HG03039 (cell line): ENCODE measurements at regions not wholly inside any gene's neighbourhood (a gene's known extent, or its start where the extent isn't known, plus 50 kb on each side); places are given as distances from the start of the nearest gene placed in this dataset.

Source experiments
- ATAC-seq: cut with Tn5 transposase; IDR thresholded peaks from one replicate; pipeline ENCODE4 v1.9.1; 2021; ENCODE audit warnings: mild to moderate bottlenecking, moderate library complexity; ENCODE audit not compliant: unreplicated experiment

DNA sequence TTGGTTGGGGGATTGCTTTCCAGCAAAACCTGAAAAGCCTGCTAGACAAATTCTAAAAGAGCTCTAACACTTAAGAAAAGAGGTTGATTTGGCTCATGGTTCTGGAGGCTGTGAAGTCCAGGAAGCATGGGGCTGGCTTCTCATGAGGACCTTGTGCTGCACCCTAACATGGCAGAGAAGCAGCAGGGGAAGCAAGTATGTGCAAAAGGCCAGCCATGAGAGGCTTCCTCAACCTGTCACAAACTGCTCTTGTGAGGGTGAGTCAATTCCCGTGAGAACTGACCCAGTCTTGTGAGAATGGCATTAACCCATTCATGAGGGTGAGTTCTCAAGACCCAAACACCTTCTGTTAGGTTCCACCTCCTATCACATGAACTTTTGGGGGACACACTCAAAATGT, 54.3 kb upstream of the IGFBP3 start:
- ATAC-seq = no peak

DNA sequence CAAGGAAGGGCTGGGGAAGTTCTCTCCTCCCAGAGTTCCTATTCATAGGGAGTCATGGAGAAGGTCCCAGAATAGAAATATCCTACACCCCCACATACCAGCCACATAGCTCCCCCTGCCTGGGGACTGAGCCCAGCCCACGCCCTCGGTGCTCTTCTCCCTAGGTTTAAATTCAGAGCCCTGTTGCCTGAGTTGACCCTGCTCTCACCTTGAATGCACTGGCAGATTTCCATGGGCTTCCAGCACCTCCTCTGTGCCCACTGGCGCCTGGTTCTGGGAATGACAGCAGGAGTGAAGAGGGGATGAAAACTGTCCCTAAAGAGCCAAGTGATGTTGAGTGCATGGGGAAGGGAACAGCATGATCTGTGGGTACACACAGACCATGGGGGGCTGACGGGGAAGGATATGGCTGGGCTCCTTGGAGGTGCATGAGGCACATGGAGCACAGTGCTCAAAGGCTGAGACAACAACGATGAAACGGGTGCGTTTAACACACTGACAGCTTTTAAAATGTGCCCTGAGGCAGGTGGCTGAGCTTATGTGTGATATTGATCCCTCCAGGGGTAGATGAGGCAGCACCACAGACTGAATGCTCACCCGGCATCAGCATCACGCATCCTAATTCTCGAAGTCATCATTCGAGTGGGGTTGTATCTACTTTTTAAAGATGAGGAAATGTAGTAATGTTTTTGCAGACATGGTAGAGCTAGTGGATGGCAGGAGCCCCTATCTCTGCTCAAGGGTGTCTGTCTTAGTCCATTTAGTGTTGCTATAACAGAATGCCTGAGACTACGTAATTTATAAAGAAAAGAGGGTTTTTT, 53.7 kb upstream of the IGFBP3 start:
- ATAC-seq = no peak

DNA sequence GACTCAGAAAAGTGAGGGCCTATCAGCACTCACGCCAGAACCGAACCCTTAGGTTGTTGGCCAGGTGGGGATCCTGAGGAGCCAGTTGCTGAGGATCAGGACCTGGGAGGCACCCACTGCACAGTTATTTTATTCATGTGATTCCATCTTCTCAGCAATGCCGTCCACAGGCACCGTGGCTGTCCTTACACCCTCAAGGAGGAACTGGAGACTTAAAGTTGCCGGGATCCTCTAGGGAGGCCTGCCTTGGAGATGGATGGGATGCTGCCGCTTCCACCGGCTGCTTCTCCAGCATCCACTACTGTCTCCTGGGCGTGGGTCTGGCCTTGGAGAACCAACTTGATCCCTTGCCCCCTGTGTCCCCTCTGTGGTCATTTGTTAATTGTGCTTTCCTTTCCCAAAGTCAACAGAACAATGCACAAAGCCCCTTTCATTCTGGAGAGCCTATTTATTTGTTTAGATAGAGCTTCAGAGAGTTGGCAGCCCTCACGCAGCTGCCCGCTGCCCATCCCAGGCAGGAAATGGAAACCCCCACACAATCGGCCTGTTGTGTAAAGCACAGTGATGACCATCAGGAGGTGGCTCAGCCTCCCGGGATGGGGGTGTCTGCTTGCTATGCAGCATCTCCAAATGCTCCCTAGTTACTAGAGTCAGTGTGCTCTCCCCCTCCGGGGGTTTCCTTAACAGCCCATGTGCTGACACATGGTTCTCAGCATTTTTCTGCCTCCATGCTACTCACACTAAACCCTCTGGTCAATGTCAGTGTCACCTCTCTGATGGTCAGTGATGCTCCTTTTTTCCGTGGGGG, 52.9 kb upstream of the IGFBP3 start:
- ATAC-seq = no peak

DNA sequence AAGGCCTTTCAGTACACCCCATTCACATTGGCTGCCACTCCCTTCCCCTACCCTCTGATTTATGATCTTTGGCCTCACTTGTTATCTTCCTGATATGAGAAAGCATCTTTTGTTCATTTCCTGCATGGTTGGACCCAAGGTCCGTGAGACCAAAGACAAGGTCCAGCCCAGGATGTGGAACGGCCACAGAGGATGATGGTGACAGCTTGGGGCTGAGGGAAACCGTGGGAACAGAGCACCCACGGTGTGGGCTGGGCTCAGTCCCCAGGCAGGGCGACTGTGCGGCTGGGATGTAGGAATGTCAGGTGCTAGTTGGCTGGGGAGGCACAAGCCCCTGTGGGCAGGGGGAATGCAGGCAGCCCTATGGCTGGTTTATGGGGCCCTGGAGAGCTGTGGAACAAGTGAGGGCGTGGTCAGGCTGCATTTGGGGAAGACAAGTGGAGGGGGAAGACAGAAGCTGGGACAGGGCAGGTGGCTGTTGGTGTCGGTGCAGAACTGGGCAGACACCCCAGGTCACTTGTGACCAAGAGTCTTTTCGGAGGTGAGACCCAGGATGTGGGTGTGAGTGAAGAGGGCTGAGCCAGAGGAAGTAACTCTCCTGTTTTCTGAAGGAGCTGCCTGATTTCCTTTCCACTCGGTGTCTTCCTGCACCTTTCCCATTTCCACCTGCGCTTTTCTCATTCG, 51.7 kb upstream of the IGFBP3 start:
- no peak for ATAC-seq

DNA sequence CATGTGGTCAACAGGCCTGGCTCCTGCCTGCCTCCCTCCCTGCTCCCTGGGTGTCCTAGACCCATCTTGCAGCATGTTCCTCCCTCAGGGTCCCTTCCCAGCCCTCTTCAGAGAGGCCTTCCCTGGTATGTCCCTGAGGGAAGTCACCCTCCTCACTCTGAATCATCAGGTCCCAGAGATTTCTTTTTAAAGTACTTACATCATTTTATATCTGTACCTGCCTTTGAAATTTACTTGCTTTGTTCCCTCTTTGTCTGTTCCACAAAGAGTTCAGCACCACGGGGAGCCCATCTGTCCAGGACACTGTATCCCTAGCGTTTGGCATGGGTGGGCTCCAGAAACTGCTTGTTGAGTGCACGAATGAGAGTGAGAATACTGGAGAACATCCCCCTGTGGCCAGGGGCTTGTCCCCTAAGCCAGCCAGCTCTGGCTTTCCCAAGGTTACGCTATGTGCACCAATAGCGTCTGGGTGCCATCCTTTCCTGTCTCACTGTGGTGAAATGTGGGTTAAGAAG, 50.6 kb upstream of the IGFBP3 start:
- no peak for ATAC-seq

DNA sequence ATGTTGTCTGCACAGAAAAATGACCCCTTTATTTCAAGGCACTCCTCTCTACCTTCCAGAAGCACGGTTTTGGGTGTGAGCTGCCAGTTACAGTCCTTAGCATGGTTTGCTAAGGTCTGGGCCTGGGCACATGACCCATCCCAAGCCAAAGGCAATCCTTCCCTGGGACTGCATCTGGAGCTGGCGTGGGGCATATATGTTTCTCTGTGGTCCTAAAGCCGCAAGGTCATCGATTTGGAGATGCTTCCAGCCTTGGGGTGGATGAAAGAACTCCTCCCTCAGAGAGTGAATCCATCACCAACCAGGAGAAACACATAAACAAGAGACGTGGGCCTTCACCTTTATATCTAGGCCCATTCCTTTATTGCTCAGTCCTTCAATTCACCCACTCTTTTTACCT, 50.1 kb upstream of the IGFBP3 start:
- ATAC-seq = no peak
